Inflammatory macrophage treated with lipopolysaccharide for 1 hour (primary cell): ENCODE measurements at regions not wholly inside any gene's neighbourhood (a gene's known extent, or its start where the extent isn't known, plus 50 kb on each side); places are given as distances from the start of the nearest gene placed in this dataset.

Source experiments
- DNase-seq, 2 donors: peaks; one replicate each; pipeline ENCODE4 v3.0.0-alpha.2; 2020 to 2022

DNA sequence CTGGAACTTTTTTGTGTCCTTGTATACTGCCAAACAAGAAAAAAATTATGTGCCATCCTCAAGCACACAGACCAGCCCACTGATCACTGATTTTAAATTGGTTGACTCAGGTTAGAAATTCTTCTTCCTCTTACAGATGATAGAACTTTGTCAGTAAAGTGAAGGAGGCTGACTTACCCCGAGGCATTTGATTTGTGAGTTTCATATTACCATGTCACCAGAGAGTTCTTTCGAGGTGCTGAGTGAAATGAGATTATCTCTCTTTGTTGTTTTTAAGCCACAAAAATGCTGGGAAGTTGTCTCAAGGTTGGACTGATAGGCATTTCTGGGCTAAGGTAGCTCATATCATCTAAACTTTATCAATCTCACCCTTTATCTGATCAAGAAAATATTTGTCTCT, 78.8 kb upstream of the FAM180A start:
- DNase-seq: no peak

DNA sequence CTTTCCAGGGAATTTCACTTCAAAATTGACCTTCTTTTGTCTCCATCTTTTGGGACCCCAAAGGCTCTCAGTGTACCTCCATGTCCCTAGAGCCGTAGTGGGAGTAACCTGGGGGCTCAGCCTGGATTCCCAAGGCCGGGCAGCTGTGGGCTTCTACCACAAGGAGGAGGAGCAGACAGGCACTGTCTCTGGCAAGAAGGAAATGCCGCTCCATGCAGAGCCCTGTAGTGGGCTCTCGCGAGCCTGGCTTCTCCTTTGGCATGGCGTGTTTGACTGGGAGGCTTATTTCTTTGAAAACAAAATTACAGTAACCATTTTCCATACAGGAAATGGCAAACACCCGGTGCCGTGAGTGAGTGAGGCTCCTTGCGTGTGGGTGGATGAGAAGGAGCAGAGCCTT, 76.8 kb upstream of the FAM180A start:
- no peak for DNase-seq

DNA sequence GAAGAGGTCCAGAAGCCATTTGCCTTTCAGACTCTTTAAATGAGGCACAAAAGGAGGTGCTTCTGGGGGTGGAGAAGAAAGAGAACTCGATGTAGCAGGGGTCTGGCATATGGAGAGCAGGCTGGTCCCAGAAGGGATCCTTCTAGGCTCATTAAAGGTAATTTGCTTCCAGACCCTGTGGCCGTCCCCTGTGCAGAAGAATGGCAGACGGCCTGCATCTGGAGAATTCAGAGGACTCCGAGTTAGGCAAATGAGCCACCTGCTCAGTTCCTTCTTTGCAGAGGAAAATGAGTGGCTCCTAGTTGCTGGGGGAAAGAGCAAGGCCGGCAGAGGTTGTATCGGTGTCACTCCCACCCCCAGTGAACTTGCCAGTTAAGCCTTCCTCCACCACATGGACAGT, 73.8 kb upstream of the FAM180A start:
- DNase-seq: no peak

- DNase-seq: no peak
Observed at GRCh38 chr7:135817583-135817982, 69.0 kb upstream of the FAM180A start.

GRCh38 chr7:135815033-135815432, 66.4 kb upstream of the FAM180A start:
- DNase-seq: no peak

- DNase-seq: no peak
Observed at GRCh38 chr7:135812148-135812547, 63.5 kb upstream of the FAM180A start.

DNA sequence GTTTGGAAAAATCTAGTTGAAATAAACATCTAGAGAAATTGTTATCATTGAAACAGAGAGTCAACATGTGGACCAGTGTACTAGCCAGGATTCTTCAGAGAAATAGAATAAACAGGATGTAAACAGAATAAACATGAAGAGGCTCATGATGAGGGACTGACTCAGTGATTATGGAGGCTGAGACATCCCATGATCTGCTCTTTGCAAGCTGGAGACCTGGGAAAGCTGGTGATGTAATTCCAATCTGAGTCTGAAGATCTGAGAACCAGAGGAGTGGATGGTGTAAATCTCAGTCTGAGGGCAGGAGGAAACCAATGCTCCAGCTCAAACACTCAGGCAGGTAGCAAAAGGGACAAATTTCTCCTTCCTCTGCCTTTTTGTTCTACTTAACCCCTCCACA, 62.9 kb upstream of the FAM180A start:
- DNase-seq: no peak

DNA sequence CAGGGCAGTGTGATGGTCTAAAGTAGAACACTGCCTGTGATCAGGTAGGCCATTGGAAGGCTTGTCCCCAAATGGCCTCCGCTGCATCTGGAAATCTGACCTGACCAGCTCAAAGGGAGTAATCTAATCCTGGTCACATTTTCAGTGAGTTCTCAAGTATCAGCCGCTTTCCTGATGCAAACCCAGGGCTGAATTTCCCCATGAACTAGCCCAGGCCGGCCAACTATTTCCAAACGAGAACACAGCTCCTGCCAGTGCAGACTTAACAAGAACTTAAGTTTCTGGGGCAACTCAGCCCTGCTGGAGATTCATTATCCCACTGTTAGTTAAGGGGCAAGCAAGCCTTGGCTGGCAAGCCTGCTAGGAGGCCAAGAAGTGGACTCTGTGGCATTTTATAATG, 59.6 kb upstream of the FAM180A start:
- no peak for DNase-seq

DNA sequence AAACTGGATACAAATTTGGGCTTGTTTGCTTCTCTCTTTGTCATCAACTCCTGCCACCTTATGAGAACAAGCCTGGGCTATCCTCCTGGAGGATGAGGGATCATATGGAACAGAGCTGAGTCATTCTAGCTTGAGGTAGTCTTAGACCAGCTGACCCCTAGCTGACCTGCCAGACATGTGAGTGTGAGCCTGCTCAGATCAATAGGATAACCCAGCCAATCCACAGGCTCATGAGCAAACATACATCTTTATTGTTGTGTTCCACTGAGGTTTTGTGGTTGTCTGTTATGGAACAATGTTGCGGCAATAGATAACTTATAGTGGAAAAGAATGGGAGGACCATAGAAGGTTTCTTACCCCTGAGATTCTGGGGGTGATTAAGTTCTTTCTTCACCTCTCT, 54.5 kb upstream of the FAM180A start:
- no peak for DNase-seq

- DNase-seq: no peak
Observed at GRCh38 chr7:135802697-135803096, 54.1 kb upstream of the FAM180A start.

GRCh38 chr7:135801877-135802276, 53.3 kb upstream of the FAM180A start:
- DNase-seq: no peak

- DNase-seq: peak; percentile 49 to 75
Observed at GRCh38 chr7:135801045-135801693, 52.6 kb upstream of the FAM180A start.

GRCh38 chr7:135800560-135800959, 51.9 kb upstream of the FAM180A start:
- DNase-seq: no peak

- DNase-seq: no peak
Observed at GRCh38 chr7:135799881-135800280, 51.3 kb upstream of the FAM180A start.
